GM18909 (cell line): ENCODE measurements at regions not wholly inside any gene's neighbourhood (a gene's known extent, or its start where the extent isn't known, plus 50 kb on each side); places are given as distances from the start of the nearest gene placed in this dataset.
"Not testable (repeated sequence)": the region's sequence is repeated elsewhere in the genome, so short reads cannot be mapped to it uniquely, and the experiment has no call there.

ENCODE experiments used
- ATAC-seq: cut with Tn5 transposase; IDR thresholded peaks from one replicate; pipeline ENCODE4 v1.9.1; 2021; ENCODE audit warnings: mild to moderate bottlenecking; ENCODE audit not compliant: unreplicated experiment, poor library complexity

- ATAC-seq: not testable (repeated sequence)
These were observed 168.5 kb upstream of the FAM72C start for GRCh38 chr1:144140243-144140642.

- ATAC-seq: not testable (repeated sequence)
These were observed 133.2 kb upstream of the FAM72C start for GRCh38 chr1:144105006-144105405.

- ATAC-seq: not testable (repeated sequence)
These were observed 132.4 kb upstream of the FAM72C start for GRCh38 chr1:144104000-144104677.

GRCh38 chr1:144103156-144103880 lies 131.5 kb upstream of the FAM72C start:
- not testable (repeated sequence) for ATAC-seq

- not testable (repeated sequence) for ATAC-seq
These were observed 130.4 kb upstream of the FAM72C start for GRCh38 chr1:144102046-144102745.

GRCh38 chr1:144101397-144102045 lies 129.7 kb upstream of the FAM72C start:
- no peak for ATAC-seq

GRCh38 chr1:144077167-144077841 lies 105.5 kb upstream of the FAM72C start:
- ATAC-seq: not testable (repeated sequence)

GRCh38 chr1:144076646-144077045 lies 104.9 kb upstream of the FAM72C start:
- not testable (repeated sequence) for ATAC-seq

- not testable (repeated sequence) for ATAC-seq
These were observed 98.7 kb upstream of the FAM72C start for GRCh38 chr1:144070394-144071053.

- ATAC-seq: not testable (repeated sequence)
These were observed 95.3 kb upstream of the FAM72C start for GRCh38 chr1:144067042-144067441.

- not testable (repeated sequence) for ATAC-seq
These were observed 94.5 kb upstream of the FAM72C start for GRCh38 chr1:144066071-144066813.

- not testable (repeated sequence) for ATAC-seq
These were observed 93.7 kb upstream of the FAM72C start for GRCh38 chr1:144065299-144066060.

- ATAC-seq: not testable (repeated sequence)
These were observed 77.6 kb upstream of the FAM72C start for GRCh38 chr1:144049365-144049764.

- not testable (repeated sequence) for ATAC-seq
These were observed 74.9 kb upstream of the FAM72C start for GRCh38 chr1:144046645-144047044.

- not testable (repeated sequence) for ATAC-seq
These were observed 74.2 kb upstream of the FAM72C start for GRCh38 chr1:144045751-144046546.

- ATAC-seq: not testable (repeated sequence)
These were observed 70.5 kb upstream of the FAM72C start for GRCh38 chr1:144042251-144042650.

- not testable (repeated sequence) for ATAC-seq
These were observed 68.5 kb upstream of the FAM72C start for GRCh38 chr1:144040293-144040692.
